Hindlimb muscle (tissue), 1 donor: ENCODE measurements at regions not wholly inside any gene's neighbourhood (a gene's known extent, or its start where the extent isn't known, plus 50 kb on each side); places are given as distances from the start of the nearest gene placed in this dataset.
"Not testable (repeated sequence)": the region's sequence is repeated elsewhere in the genome, so short reads cannot be mapped to it uniquely, and the experiment has no call there.

Experiments
- DNase-seq: peaks from one replicate; pipeline ENCODE4 v3.0.0-alpha.2; 2013

DNA sequence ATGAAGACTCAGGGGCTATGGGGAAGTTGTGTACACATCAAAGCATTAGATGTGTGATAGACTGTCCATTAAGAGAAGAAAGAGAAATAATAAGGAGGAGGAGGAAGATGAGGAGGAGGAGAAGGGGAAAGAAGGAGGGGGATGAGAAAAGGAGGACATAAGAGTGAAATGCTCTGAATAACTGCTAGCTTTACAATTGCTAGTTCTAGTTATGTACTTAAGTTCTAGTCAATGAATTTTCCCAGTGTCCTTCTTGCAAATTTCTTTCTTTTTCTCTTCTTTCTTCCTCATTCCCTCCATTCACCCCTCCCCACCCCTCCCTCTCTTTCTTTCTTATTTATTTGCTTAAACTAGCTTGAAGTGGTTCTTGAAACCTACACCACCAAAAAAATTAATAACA, 534.9 kb upstream of the GRAMD2B start:
- DNase-seq = no peak

DNA sequence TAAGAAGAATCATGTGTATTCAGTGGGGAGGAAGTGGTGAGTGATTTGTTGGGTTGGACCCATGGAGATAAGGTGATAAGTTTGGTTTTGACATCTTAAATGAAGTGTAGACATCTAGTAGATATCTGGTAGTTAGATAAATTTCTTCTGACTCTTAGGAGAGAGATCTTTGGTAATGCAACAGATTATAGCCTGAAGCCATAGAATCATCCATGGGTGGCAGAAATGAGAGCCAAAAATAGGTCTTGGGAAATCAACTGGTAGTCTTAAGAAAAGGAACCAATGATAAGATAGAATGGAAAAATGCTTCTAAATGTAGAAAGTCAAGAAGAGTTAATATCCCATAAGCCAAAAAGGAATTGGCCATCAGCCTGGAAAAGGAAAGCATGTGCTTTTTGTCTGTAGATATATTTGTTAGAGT, 532.7 kb upstream of the GRAMD2B start:
- peak; percentile 55 for DNase-seq

DNA sequence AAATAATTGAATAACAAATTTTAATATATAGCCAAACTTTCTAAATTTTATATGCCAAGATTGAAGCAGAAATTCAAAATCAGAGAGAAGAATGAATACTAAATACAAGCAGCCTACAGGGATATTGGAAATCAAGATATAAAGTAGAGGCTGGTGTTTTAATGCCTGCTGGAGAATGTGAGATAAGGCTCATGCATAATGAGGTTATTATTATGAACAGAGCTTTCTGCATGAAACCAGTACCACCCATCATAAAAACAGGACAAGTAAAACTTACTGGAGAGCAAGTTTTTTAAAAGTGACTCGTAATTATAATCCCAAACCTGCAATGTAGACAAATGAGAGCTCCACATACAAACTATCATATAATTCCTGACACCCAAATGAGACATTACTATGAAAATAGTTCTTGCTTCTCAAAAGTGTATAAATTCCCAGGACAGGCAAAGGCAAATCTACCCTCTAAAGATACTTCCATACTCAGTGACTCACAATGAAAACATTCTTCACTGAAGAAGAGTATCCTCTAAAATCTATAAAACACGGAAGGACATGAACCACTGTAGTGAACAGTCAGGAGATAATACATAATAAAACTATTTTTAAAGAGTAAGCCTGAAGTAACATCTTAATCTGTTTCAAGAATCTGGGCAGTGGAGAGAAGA, 532.0 kb upstream of the GRAMD2B start:
- no peak for DNase-seq

DNA sequence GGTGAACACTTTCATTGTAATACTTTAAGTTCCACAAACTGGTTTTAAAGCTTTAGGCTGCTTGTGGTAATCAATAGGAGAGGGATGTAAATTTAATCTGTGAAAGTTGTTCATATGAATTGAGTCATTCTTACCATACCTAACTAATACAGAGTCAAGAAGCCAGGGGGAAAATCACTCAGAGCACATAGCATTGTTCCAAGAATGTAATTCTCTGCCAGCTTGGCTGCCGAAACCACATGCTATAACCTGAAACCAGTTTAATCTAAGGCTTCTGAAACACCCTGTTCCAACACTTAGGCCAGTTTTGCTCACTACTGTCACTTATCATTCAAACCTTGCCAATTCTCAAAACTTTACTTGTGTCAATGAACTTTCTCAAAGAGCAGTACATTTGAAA, 528.8 kb upstream of the GRAMD2B start:
- DNase-seq = peak; percentile 39

DNA sequence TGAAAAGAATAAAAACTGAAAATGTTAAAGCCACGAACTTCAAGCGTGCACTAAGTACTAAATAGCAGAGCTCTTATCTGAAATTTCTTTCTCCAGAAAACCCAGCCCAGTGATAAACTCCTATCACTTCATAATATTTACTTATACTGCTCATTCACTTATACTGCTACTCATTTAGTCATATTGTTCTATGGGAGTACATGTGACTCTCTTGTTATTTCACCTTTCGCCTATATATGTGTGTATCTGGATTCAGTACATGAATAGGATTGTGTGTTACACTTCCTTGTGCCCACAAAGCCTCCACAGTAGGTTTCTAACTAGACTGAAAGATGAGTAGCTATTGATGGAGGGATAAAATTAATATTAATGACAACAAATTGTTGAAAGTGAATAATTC, 526.8 kb upstream of the GRAMD2B start:
- DNase-seq = no peak

DNA sequence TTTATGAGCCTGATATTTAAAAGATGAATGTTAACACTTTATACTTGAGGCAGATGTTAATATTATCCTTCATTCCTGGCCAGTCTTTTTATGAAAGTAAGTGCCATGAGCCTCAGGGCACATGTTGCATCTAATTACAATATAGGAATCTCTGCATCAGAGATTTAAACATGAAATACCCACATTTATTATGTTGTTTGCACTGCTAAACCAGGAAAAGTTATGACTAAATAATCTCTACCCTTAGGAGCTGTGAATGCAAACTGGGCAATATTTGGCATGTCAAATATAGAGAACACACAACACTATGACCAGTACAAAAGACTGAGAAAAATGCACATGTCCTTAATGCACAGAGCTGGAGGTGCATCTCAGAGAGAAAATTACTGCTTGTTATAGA, 526.1 kb upstream of the GRAMD2B start:
- no peak for DNase-seq

DNA sequence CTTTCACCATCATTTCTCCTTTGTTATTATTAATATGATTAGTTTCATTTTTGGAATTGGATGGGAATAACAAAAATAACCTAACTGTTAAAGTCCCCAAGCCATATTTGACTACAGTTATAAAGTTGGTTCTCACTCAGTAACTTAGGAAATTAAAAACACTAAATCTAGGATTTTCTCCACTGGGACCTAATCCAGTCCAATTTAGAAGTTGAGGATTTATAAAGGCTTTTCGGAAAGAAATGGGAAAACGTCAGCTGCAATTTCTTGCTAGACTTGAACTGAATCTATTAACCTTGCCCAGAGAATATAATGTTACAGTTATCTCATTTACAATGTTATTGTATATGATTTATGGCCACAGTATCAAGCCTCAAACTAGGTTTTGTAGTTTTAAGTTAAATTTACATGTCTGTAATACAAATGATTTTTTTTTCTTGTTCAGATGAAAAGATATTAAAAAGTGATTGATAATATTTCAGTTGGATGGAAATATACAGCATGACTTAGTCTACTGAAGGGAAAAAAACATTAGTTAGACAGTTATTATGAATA, 524.3 kb upstream of the GRAMD2B start:
- peak; percentile 31 for DNase-seq

DNA sequence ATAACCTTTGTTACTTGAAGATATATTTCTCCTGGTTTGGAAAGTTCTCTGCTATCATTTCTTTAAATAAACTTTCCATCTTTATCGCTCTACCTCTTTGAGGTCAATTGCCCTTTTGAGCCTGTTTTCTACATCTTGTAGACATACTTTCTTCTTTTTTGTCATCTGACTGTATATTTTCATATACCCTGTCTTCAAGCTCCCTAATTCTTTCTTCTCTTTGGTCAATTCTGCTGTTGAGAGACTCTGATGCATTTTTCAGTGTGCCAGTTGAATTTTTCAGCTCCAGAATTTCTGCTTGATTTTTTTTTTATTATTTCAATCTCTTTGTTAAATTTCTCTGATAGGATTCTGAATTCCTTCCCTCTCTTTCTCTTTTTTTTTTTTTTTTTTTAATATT, 511.2 kb upstream of the GRAMD2B start:
- no peak for DNase-seq

DNA sequence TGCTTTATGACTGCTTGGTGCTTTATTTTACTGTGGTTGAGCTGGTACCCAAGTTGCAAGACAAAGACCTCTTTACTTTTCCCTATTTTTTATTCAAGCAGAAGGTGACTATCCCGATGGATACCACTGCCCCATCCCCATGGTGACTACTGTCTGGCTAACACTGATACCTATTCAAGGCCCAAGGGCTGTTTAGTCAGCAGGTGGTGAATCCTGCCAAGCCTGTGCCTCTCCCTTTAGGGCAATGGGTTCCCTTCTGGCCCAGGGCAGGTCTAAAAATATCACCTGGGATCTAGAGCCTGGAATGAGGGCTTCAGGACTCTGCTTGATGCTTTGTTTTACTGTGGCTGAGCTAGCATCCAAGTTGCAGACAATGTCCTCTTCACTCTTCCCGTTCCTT, 510.0 kb upstream of the GRAMD2B start:
- no peak for DNase-seq

DNA sequence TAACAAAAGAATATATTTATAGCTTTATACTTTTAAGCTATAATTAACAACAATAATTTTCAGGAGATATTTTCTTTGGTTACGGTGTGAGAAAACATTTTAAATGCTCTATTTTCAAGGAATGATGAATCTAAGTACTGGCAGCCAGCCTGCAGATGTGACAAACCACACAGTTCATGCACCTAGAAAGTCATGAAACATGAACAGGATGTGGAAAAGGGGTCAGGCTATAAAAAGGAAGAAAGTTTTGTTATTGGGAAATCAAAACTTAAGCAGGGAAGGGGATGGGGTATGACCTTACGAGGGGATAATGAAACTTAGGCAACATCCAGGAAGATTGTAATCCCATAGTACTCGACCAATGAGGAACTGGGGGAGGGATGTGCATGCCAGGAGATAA, 508.7 kb upstream of the GRAMD2B start:
- DNase-seq = no peak

DNA sequence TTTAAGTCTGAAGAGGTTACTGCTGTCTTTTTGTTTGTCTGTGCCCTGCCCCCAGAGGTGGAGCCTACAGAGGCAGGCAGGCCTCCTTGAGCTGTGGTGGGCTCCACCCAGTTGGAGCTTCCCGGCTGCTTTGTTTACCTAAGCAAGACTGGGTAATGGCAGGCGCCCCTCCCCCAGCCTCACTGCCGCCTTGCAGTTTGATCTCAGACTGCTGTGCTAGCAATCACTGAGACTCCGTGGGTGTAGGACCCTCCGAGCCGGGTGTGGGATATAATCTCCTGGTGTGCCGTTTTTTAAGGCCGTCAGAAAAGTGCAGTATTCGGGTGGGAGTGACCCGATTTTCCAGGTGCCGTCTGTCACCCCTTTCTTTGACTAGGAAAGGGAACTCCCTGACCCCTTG, 499.3 kb upstream of the GRAMD2B start:
- not testable (repeated sequence) for DNase-seq

DNA sequence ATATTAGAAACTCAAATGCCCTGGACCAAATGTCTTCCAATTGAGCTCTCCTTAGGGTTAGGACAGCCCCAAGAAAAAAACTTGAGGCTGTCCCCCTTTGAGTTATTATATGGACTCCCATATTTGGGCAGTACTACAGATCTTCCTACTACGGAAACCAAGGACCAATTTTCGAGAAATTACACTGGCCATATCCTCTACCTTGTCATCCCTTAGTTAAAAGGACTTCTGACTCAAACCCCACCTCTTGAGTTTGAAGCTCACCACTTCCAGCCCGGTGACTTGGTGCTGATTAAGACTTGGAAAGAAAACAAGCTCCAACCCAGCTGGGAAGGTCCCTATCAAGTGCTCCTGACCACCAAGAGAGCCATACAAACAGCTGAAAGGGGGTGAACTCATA, 497.0 kb upstream of the GRAMD2B start:
- DNase-seq = no peak

DNA sequence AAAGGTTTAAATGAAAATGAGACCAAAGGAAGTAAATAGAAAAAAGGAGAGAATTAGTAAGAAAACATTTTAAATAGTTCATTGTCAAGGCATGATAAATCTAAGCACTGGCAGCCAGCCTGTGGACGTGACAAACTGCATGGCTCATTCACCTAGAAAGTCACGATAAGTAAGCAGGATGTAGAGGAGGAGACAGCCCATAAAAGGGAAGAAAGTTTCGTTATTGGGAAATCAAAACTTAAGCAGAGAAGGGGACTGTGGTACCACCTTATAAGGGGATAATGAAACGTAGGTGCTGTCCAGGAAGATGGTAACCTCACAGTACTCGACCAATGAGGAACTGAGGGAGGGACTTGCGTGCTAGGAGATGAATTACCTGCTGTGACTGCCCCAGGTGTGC, 494.5 kb upstream of the GRAMD2B start:
- no peak for DNase-seq

DNA sequence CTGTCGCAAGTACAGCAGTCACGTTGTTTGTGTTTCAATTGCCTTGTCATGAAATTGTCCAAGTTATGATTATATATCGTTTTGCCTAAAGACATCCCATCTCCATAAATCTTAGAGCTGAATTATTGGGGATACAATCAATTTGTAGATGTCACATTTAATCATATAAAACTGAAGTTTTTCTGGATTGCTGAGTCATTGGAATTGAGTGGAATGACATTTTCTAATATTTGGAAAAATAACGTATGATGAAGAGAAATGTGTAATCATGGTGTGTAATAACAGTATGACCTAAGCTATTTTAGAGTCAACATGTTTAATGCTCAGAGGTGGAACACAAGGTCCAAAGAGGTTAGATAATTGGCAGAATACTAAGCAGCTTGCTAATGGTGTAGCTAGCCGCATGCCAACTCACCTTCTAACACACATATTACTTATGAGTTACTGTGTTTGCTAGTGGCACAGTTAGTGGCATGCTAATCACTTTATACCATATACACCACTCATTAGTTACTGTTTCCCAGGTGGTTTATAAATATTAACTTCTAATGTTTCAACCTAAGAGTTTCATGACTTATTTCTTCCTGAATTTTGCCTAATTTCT, 473.1 kb upstream of the GRAMD2B start:
- DNase-seq = no peak

DNA sequence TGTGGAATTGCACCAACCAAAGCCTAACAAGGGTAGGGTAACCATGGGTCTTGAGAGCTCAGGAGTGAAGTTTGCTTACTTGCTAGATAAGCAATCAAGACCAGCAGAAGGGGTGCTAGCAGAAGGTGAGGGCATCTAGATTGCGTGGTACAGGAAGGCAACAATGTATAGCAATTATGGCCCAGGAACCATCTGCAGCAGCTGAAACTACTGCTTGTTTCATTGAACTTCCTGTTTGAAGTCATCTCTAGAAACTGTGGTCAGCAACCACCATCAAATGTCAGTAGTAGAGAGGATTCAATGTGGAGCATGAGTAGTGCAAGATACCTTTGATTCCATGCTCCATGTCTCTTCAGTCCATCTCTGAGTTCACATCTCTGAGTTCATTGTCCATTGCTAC, 462.1 kb upstream of the GRAMD2B start:
- no peak for DNase-seq

DNA sequence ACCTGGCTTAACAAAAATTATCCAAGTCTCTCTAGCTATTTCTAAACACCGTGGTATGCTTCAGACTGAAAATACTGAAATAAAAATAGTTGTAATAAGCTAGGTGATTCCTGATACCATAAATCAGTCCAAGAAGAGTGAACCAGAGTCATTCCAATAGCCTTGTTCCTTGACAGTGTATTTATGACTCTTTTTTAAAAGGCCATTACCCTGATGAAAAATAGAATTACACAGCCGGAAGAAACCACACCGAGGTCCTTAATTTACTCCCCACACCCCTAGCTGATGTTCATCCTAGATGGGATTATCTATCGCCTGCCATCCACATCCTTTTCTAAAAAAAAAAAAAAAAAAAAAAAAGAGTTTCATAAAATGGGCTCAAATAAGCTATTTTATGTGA, 457.6 kb upstream of the GRAMD2B start:
- no peak for DNase-seq

DNA sequence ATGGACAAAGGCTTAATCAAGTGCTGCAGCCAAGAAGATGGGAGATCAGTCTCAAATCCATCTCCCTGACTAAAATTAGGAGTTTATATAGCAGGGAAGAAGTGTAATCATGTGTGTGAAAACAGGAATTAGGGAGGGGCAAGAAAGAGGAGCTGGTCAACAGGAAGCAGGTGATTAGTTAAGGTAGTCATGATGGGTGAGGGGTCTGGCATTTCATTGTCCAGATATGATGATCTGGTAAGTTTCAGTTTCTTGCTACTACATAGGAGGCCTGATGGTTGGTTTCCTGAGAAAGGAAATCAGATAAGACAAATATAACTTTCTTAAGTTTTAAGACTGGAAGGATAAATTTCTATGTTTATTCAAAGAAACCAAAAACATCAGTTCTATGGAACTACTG, 455.6 kb upstream of the GRAMD2B start:
- DNase-seq = no peak

DNA sequence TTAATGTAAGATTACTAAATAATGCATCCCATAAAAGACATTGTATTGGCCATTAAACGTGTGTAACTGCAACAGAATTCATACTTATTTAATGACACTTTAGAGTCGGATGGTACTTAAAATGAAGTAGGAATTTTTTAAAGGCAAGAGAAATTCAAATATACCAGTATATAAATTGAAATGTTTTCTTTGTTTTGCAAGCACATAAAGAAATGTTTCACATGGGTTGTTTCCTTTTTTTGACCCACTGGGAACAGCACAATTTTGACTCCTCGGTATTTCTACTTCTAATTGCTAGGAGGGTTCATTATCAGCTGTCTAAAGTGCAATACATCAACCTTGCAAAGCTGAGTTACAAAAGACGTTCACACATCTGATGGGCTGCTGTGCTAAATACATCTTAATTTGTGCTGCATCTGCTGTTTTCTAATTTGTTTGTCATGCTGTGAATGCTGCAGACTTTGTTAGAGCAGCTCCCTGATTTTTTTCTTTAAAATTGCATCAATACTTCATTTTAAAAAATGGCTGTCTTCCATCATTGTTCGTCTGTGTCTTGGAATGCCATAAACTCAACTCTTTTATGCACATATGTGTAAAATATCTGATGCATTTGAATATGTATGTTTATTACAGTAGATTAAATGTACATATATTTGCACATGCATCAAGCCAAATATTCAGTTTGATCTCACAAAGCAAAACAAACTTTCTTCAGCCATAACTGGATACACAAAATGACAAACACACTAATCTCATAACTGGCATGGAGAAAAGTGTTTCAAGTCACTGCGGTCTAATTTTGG, 454.0 kb upstream of the GRAMD2B start:
- DNase-seq = no peak

DNA sequence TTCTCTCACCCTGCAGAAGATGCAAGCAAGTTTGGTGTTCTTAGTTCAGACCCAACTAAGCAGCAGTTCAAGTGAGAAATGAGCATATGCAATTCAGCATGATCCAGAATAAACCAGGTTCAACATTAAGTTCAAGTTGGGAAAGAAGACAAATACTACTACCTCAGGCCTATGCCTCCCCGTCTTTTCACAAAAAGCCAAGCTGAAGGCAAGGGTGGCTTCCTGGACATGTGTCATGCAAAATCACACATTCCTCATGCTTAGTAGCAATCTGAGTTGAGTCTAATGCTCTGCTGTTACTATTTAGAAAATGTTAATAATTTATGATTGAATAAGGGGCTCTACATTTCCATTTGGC, 453.4 kb upstream of the GRAMD2B start:
- DNase-seq = no peak

DNA sequence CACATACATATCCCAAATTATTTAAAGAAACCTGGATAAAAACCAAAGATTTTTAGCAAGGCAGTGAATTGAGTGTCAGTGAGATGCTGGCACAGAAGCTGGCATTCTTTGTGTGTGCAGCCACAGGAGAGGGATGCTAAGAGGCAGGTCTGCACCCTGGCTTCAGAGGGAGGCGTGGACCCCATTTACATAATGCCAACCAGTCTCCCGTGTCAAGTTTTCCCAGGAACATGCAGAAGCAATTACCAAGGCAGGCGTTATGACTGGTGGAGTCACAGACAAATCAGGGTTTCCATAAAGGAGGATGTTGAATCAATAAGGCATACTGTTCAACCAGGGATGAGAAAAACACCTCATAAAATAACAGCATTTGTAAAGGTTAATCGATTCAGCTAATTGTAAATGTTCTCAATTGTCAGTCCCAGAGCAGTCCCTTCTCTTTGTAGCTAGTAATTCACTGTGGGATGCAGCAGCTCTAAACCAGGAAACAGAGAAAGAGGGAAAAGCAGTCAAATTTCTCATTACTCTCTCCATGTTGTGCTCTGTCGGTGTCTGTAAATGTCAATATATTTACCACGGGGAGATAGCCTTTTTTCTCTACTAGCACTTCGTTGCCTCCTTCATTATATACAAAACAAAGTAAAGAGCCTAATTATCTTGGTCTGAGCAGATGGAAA, 452.4 kb upstream of the GRAMD2B start:
- DNase-seq = no peak

DNA sequence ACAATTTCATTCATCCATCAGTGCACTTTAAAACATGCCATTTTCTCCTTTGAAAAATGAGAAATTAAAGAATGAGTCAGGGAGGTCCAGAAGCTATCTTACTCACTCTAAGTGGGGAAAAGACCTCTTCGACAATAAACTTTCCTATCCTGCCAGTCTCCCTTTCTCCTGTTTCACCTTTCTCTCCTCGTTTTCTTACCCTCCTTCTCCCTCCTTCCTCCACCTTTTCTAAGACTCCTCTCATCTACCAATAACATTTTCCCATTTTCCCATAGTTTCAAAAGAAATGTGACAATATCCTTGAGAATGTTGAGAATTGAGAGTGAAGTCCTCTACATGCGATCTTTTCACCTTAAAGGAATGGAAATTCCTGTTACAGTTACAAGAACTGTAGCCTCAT, 450.5 kb upstream of the GRAMD2B start:
- DNase-seq = no peak

DNA sequence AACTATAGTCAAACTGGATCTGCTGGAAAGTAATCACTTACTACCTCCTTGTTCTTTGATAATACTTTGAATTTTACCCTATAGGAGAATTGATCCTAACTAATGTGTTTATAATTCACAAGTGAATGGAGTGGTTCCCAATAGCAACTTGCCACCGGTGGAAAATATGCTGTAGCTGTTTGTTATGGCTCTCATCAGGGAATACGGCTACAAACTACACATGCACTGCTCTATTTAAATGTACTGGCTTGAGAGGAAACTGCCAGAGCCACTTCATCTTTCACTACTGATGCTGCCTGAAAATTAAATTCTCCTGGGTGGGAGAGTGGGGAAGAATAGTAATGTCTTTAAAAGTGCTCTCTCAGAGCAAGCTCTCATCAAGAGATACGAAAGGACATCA, 448.5 kb upstream of the GRAMD2B start:
- peak; percentile 6 for DNase-seq

DNA sequence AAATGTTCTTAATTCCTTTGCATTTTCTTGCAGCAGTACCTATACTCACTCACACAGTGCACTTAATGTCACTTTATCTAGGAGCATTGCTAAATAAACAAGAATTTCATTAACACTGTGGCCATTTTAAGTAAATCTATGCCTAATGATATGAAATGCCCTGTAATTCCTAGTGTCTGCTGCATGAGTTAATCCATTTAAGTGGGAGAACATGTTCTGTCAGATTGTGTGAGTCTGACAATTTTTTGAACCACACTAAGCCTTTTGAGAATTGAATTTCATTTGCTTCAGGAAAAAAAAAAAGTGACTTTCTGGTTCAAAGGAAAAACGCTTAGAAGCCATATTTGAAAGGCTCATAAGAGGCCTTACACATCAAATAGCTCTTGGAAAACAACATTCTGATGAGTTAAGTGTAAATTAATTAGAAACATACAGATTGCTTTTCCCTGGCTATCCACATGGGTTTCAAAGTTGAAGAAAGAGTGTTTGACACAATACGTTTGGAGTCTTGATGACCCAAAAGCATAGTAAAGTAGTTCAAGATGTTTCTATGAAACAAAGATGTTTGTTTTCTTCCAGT, 446.7 kb upstream of the GRAMD2B start:
- no peak for DNase-seq
